Nucleus accumbens (tissue), 56 donors: ENCODE measurements at regions not wholly inside any gene's neighbourhood (a gene's known extent, or its start where the extent isn't known, plus 50 kb on each side); places are given as distances from the start of the nearest gene placed in this dataset.
"Not testable (repeated sequence)": the region's sequence is repeated elsewhere in the genome, so short reads cannot be mapped to it uniquely, and the experiment has no call there.

Source experiments
- DNase-seq, 56 donors: peaks; one replicate each; lab custom pipeline; 2025; lab: John Stamatoyannopoulos, UW

GRCh38 chrY:14344648-14345333 is 179.5 kb upstream of the NLGN4Y start:
- DNase-seq, result no peak

- no peak for DNase-seq
Measured at GRCh38 chrY:14351590-14351989, 172.7 kb upstream of the NLGN4Y start.

- no peak for DNase-seq
Measured at GRCh38 chrY:14356154-14356553, 168.2 kb upstream of the NLGN4Y start.

- no peak for DNase-seq
Measured at GRCh38 chrY:14360748-14361500, 163.4 kb upstream of the NLGN4Y start.

GRCh38 chrY:14373608-14374007 is 150.7 kb upstream of the NLGN4Y start:
- no peak for DNase-seq

- DNase-seq, result no peak
Measured at GRCh38 chrY:14378217-14378616, 146.1 kb upstream of the NLGN4Y start.

GRCh38 chrY:14410549-14411030 is 113.7 kb upstream of the NLGN4Y start:
- DNase-seq, result not testable (repeated sequence)

GRCh38 chrY:14411334-14411733 is 113.0 kb upstream of the NLGN4Y start:
- no peak for DNase-seq

GRCh38 chrY:14436546-14436945 is 87.8 kb upstream of the NLGN4Y start:
- DNase-seq, result no peak

GRCh38 chrY:14437626-14438025 is 86.7 kb upstream of the NLGN4Y start:
- no peak for DNase-seq

GRCh38 chrY:14438395-14438794 is 85.9 kb upstream of the NLGN4Y start:
- no peak for DNase-seq

- DNase-seq, result no peak
Measured at GRCh38 chrY:14444550-14444949, 79.8 kb upstream of the NLGN4Y start.

- DNase-seq, result no peak
Measured at GRCh38 chrY:14468151-14468683, 56.1 kb upstream of the NLGN4Y start.

- DNase-seq, result no peak
Measured at GRCh38 chrY:14472421-14472820, 51.9 kb upstream of the NLGN4Y start.

GRCh38 chrY:14473320-14473719 is 51.0 kb upstream of the NLGN4Y start:
- DNase-seq, result no peak
